Mesothelial cell of epicardium (in vitro differentiated cells): ENCODE measurements at regions not wholly inside any gene's neighbourhood (a gene's known extent, or its start where the extent isn't known, plus 50 kb on each side); places are given as distances from the start of the nearest gene placed in this dataset.

ENCODE experiments used
- DNase-seq, 2 experiments: peaks; one replicate each; pipeline ENCODE4 v3.0.0; 2021; ENCODE audit warnings: low spot score in 2 of 2; ENCODE audit not compliant: unreplicated experiment in 2 of 2
- H3K27ac Mint-ChIP-seq: 2 replicates; pipeline ENCODE4 v1.8.0; 2021; ENCODE audit warnings: mixed read lengths
- H3K27me3 Mint-ChIP-seq: 2 replicates; pipeline ENCODE4 v1.8.0; 2021; ENCODE audit warnings: low read depth, mixed read lengths
- H3K36me3 Mint-ChIP-seq: 2 replicates; pipeline ENCODE4 v1.8.0; 2021; ENCODE audit warnings: mixed read lengths
- H3K4me1 Mint-ChIP-seq: 2 replicates; pipeline ENCODE4 v1.8.0; 2021; ENCODE audit warnings: mixed read lengths
- H3K4me3 Mint-ChIP-seq: 2 replicates; pipeline ENCODE4 v1.8.0; 2021; ENCODE audit warnings: mild to moderate bottlenecking, moderate library complexity, mixed read lengths
- H3K9me3 Mint-ChIP-seq: 2 replicates; pipeline ENCODE4 v1.8.0; 2021; ENCODE audit warnings: mixed read lengths
- CTCF ChIP-seq: fragments of 200-600 bp; sonication (generic); IDR thresholded peaks from one replicate; pipeline ENCODE4 v1.5.0; 2021; ENCODE audit warnings: antibody characterized with exemption; ENCODE audit not compliant: unreplicated experiment

DNA sequence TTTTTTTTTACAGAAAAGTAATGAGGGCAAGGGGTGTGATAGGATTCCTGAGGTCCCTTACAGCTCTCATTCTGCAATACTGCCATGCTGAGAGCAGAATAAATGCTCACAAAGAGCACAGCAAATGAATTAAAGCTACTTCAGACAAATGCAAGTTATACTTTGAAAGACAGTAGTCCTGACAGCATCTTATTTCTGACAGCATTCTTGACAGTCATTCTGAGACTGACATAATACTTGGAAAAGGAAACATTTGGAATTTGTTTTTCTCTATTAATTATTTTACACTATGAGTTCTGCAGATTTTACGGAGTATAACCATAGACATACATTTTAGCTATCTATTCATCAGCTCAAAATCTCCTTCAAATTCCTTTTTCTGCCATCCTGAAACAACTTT is 935.2 kb upstream of the FAM98A start:
- no peaks in the 10 kb centered on the region for H3K36me3 Mint-ChIP-seq
- no peak overlapping the region for H3K4me3 Mint-ChIP-seq
- DNase-seq = no peak
- H3K9me3 Mint-ChIP-seq = peaks cover 20% of the 10 kb centered on the region
- no peaks in the 10 kb centered on the region for H3K27me3 Mint-ChIP-seq
- TF ChIP-seq CTCF = no peak
- no peak overlapping the region for H3K27ac Mint-ChIP-seq
- peaks cover 5% of the 10 kb centered on the region for H3K4me1 Mint-ChIP-seq

- H3K27me3 Mint-ChIP-seq = no peaks in the 10 kb centered on the region
- H3K27ac Mint-ChIP-seq = no peak overlapping the region
- no peak for DNase-seq
- no peaks in the 10 kb centered on the region for H3K36me3 Mint-ChIP-seq
- H3K4me1 Mint-ChIP-seq = peaks cover 5% of the 10 kb centered on the region
- peaks cover 14% of the 10 kb centered on the region for H3K9me3 Mint-ChIP-seq
- H3K4me3 Mint-ChIP-seq = no peak overlapping the region
- no peak for TF ChIP-seq CTCF
Measured at GRCh38 chr2:34533585-34534183, 934.6 kb upstream of the FAM98A start.

- Mint-ChIP-seq H3K27me3 (no peaks in the 10 kb centered on the region), H3K27ac (no peak overlapping the region), H3K9me3 (no peaks in the 10 kb centered on the region), H3K36me3 (no peaks in the 10 kb centered on the region), H3K4me1 (peaks cover 5% of the 10 kb centered on the region), H3K4me3 (no peak overlapping the region)
- no peak for TF ChIP-seq CTCF
- DNase-seq = no peak
Measured at GRCh38 chr2:34529965-34530364, 930.9 kb upstream of the FAM98A start.

- Mint-ChIP-seq H3K27me3 (no peaks in the 10 kb centered on the region), H3K4me3 (no peak overlapping the region), H3K9me3 (peaks cover 14% of the 10 kb centered on the region), H3K36me3 (no peaks in the 10 kb centered on the region), H3K4me1 (no peaks in the 10 kb centered on the region), H3K27ac (no peak overlapping the region)
- DNase-seq = no peak
- no peak for TF ChIP-seq CTCF
Measured at GRCh38 chr2:34523958-34524514, 924.9 kb upstream of the FAM98A start.

- Mint-ChIP-seq H3K4me1 (no peaks in the 10 kb centered on the region), H3K27me3 (no peaks in the 10 kb centered on the region), H3K4me3 (no peak overlapping the region), H3K27ac (no peak overlapping the region), H3K9me3 (peaks cover 34% of the 10 kb centered on the region), H3K36me3 (no peaks in the 10 kb centered on the region)
- no peak for TF ChIP-seq CTCF
- DNase-seq = no peak
Measured at GRCh38 chr2:34519659-34520058, 920.6 kb upstream of the FAM98A start.
